Astrocyte (in vitro differentiated cells and primary cell): ENCODE measurements at regions not wholly inside any gene's neighbourhood (a gene's known extent, or its start where the extent isn't known, plus 50 kb on each side); places are given as distances from the start of the nearest gene placed in this dataset.

Source experiments
- DNase-seq: peaks from one replicate; pipeline ENCODE4 v3.0.0-alpha.2; 2010; ENCODE audit warnings: low read depth
- FAIRE-seq: peaks from 2 replicates; lab custom pipeline; 2011; peaks lifted over from hg19 to GRCh38; lab: Jason Lieb, UNC
- H2AFZ ChIP-seq: 2 replicates; pipeline ENCODE4 v1.6.0; 2012; ENCODE audit warnings: low read depth, low read length, inconsistent platforms
- H3K27ac ChIP-seq: 2 replicates; pipeline ENCODE4 v1.5.1; 2011; ENCODE audit warnings: low read depth, low read length, inconsistent platforms
- H3K27me3 ChIP-seq: 2 replicates; pipeline ENCODE4 v1.6.0; 2011; ENCODE audit warnings: low read length, inconsistent platforms; ENCODE audit not compliant: insufficient read depth
- H3K36me3 ChIP-seq: 2 replicates; pipeline ENCODE4 v1.5.1; 2011; ENCODE audit warnings: low read length, inconsistent platforms; ENCODE audit not compliant: insufficient read depth
- H3K4me1 ChIP-seq: 2 replicates; pipeline ENCODE4 v1.5.1; 2011; ENCODE audit warnings: low read length, inconsistent platforms; ENCODE audit not compliant: insufficient read depth
- H3K4me2 ChIP-seq: 2 replicates; pipeline ENCODE4 v1.6.0; 2012; ENCODE audit warnings: low read length, inconsistent platforms
- H3K4me3 ChIP-seq: 2 replicates; pipeline ENCODE4 v1.5.1; 2011; ENCODE audit warnings: low read depth, mild to moderate bottlenecking, low read length, inconsistent platforms; ENCODE audit not compliant: insufficient read depth
- H3K79me2 ChIP-seq: 2 replicates; pipeline ENCODE4 v1.6.0; 2012; ENCODE audit warnings: mild to moderate bottlenecking, low read length, inconsistent platforms; ENCODE audit not compliant: insufficient read depth
- H3K9ac ChIP-seq: 2 replicates; pipeline ENCODE4 v1.6.0; 2012; ENCODE audit warnings: mild to moderate bottlenecking, low read length, inconsistent platforms
- H3K9me3 ChIP-seq: 2 replicates; pipeline ENCODE4 v1.5.1; 2012; ENCODE audit warnings: low read depth, mild to moderate bottlenecking, low read length, inconsistent platforms; ENCODE audit not compliant: insufficient read depth
- H4K20me1 ChIP-seq: 2 replicates; pipeline ENCODE4 v1.6.0; 2012; ENCODE audit warnings: low read length, inconsistent platforms; ENCODE audit not compliant: insufficient read depth
- H3K27ac Mint-ChIP-seq: one replicate; pipeline ENCODE4 v1.8.0; 2021; ENCODE audit warnings: mild to moderate bottlenecking, mixed read lengths; ENCODE audit not compliant: unreplicated experiment
- H3K27me3 Mint-ChIP-seq: one replicate; pipeline ENCODE4 v1.8.0; 2021; ENCODE audit warnings: low read depth, mixed read lengths; ENCODE audit not compliant: unreplicated experiment
- H3K36me3 Mint-ChIP-seq: one replicate; pipeline ENCODE4 v1.8.0; 2021; ENCODE audit warnings: low read depth, mixed read lengths; ENCODE audit not compliant: unreplicated experiment
- H3K4me1 Mint-ChIP-seq: one replicate; pipeline ENCODE4 v1.8.0; 2021; ENCODE audit warnings: low read depth, mixed read lengths; ENCODE audit not compliant: unreplicated experiment
- H3K4me3 Mint-ChIP-seq: one replicate; pipeline ENCODE4 v1.8.0; 2021; ENCODE audit warnings: mild to moderate bottlenecking, moderate library complexity, mixed read lengths; ENCODE audit not compliant: unreplicated experiment
- H3K9me3 Mint-ChIP-seq: one replicate; pipeline ENCODE4 v1.8.0; 2021; ENCODE audit warnings: mild to moderate bottlenecking, mixed read lengths; ENCODE audit not compliant: unreplicated experiment
- EZH2 ChIP-seq: IDR thresholded peaks from 2 replicates; pipeline ENCODE4 v1.6.1; 2012; ENCODE audit warnings: mild to moderate bottlenecking, low read length, inconsistent platforms; ENCODE audit not compliant: insufficient read depth
- TF ChIP-seq, protein P1 (sequence below): IDR thresholded peaks from 2 replicates; pipeline ENCODE4 v1.5.1; 2011; ENCODE audit warnings: low read depth, mild to moderate bottlenecking, inconsistent platforms, low read length, moderate library complexity; ENCODE audit not compliant: insufficient read depth

DNA sequence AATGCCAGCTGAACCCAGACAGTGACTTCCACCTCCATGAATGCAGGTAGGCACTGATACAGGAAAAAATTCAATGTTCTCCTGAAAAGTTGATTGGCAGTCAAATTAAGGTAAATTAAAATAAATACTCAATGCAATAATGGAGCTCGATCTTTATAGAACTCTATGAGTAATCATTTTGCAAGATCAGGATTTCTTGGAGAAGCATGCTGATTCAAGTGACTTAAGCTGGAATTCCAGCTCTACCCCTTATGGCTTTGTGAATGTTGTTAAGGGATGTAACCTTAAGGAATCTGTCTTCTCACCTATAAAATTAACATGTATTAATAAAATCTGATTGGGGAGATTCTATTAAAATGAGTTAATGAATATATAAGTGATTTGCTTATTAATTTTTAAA lies 145.1 kb downstream of the QPCT start:
- TF ChIP-seq EZH2 = no peak
- TF ChIP-seq, protein P1, sequence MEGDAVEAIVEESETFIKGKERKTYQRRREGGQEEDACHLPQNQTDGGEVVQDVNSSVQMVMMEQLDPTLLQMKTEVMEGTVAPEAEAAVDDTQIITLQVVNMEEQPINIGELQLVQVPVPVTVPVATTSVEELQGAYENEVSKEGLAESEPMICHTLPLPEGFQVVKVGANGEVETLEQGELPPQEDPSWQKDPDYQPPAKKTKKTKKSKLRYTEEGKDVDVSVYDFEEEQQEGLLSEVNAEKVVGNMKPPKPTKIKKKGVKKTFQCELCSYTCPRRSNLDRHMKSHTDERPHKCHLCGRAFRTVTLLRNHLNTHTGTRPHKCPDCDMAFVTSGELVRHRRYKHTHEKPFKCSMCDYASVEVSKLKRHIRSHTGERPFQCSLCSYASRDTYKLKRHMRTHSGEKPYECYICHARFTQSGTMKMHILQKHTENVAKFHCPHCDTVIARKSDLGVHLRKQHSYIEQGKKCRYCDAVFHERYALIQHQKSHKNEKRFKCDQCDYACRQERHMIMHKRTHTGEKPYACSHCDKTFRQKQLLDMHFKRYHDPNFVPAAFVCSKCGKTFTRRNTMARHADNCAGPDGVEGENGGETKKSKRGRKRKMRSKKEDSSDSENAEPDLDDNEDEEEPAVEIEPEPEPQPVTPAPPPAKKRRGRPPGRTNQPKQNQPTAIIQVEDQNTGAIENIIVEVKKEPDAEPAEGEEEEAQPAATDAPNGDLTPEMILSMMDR = no peak
- H3K9ac ChIP-seq = no peak overlapping the region
- no peak overlapping the region for H3K27ac ChIP-seq
- H3K36me3 ChIP-seq = no peaks in the 10 kb centered on the region
- no peaks in the 10 kb centered on the region for H4K20me1 ChIP-seq
- H3K4me2 ChIP-seq = no peak overlapping the region
- peaks cover 2% of the 10 kb centered on the region for H3K9me3 ChIP-seq
- H3K27ac Mint-ChIP-seq = no peak overlapping the region
- no peak overlapping the region for H3K4me3 ChIP-seq
- H3K4me1 ChIP-seq = no peaks in the 10 kb centered on the region
- H2AFZ ChIP-seq = no peak overlapping the region
- H3K4me3 Mint-ChIP-seq = no peak overlapping the region
- DNase-seq = no peak
- peaks cover 2% of the 10 kb centered on the region for H3K36me3 Mint-ChIP-seq
- FAIRE-seq = peak; percentile 20
- H3K9me3 Mint-ChIP-seq = no peaks in the 10 kb centered on the region
- peaks cover 4% of the 10 kb centered on the region for H3K27me3 Mint-ChIP-seq
- H3K79me2 ChIP-seq = no peaks in the 10 kb centered on the region
- no peaks in the 10 kb centered on the region for H3K27me3 ChIP-seq
- no peaks in the 10 kb centered on the region for H3K4me1 Mint-ChIP-seq

DNA sequence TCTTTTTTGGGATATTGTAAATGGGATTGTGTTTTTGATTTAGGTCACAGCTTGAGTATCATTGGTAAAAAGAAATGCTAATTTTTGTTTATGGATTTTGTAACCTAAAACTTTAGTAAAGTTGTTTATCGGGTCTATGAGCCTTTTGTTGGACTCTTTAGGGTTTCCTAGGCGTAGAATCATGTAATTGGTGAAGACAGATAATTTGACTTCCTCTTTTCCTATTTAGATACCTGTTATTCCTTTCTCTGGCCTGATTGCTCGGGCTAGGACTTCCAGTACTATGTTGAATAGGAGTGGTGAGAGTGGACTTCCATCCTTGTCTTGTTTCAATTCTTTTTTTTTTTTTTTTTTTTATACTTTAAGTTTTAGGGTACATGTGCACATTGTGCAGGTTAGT lies 149.0 kb downstream of the QPCT start:
- H3K4me3 Mint-ChIP-seq = no peak overlapping the region
- no peak overlapping the region for H3K27ac Mint-ChIP-seq
- Histone ChIP-seq H3K36me3 (no peaks in the 10 kb centered on the region), H3K9me3 (peaks cover 2% of the 10 kb centered on the region), H3K9ac (no peak overlapping the region), H3K27me3 (no peaks in the 10 kb centered on the region), H3K4me3 (no peak overlapping the region), H3K27ac (no peak overlapping the region), H3K79me2 (no peaks in the 10 kb centered on the region), H3K4me1 (no peaks in the 10 kb centered on the region), H4K20me1 (no peaks in the 10 kb centered on the region), H3K4me2 (no peak overlapping the region), H2AFZ (no peak overlapping the region)
- FAIRE-seq (no peak), DNase-seq (no peak)
- H3K27me3 Mint-ChIP-seq = no peaks in the 10 kb centered on the region
- no peaks in the 10 kb centered on the region for H3K4me1 Mint-ChIP-seq
- peaks cover 5% of the 10 kb centered on the region for H3K9me3 Mint-ChIP-seq
- H3K36me3 Mint-ChIP-seq = peaks cover 2% of the 10 kb centered on the region
- TF ChIP-seq EZH2 = no peak
- TF ChIP-seq, protein P1 = no peak

DNA sequence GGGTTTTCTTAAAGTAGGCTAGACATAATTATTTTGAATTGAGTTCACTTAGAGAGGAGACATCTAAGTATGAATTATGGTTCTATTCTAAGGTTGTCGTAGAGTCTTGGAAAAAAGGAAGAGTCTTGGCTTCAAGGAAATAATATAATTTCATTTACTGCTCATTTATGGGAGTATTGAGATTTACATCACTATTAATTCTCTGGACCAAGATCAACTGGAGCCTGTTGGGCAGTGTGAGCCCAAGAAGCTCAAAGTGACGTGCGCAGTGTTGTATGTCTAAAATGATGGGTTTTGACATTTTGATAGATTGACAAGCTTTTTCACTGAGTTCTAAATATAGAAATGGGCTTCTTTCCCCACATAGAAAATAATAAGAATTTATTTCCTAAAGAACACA lies 154.7 kb downstream of the QPCT start:
- Mint-ChIP-seq H3K27ac (no peak overlapping the region), H3K4me1 (no peaks in the 10 kb centered on the region), H3K36me3 (no peaks in the 10 kb centered on the region), H3K9me3 (peaks cover 5% of the 10 kb centered on the region), H3K4me3 (no peak overlapping the region), H3K27me3 (no peaks in the 10 kb centered on the region)
- no peak overlapping the region for H2AFZ ChIP-seq
- H3K36me3 ChIP-seq = no peaks in the 10 kb centered on the region
- H3K27ac ChIP-seq = no peak overlapping the region
- H3K4me1 ChIP-seq = no peaks in the 10 kb centered on the region
- no peak overlapping the region for H3K9ac ChIP-seq
- FAIRE-seq = no peak
- no peak overlapping the region for H3K4me2 ChIP-seq
- H3K27me3 ChIP-seq = no peaks in the 10 kb centered on the region
- H3K79me2 ChIP-seq = no peaks in the 10 kb centered on the region
- no peak overlapping the region for H3K4me3 ChIP-seq
- DNase-seq = no peak
- H3K9me3 ChIP-seq = no peaks in the 10 kb centered on the region
- no peak for TF ChIP-seq EZH2
- TF ChIP-seq, protein P1 = no peak
- no peaks in the 10 kb centered on the region for H4K20me1 ChIP-seq
